ENCODE measurements at regions not wholly inside any gene's neighbourhood (a gene's known extent, or its start where the extent isn't known, plus 50 kb on each side); places are given as distances from the start of the nearest gene placed in this dataset.

- DNase-seq (ENCODE audit: low read depth in 1 of 2, low spot score in 2 of 2) (no peak), FAIRE-seq (no peak)
- ChIA-PET POLR2A (ENCODE audit: partially characterized antibody) (interaction anchor here (0.6 kb wide), 1 partner anchor 322 kb away, joined by 3 read pairs; no protein-coding TSS in a partner anchor), CTCF (ENCODE audit: partially characterized antibody) (interaction anchor here (0.7 to 1.1 kb wide), 3 partner anchors 112 to 390 kb away, joined by 3 read pairs; no protein-coding TSS in a partner anchor)
- no peak overlapping the region for H2BK120ac ChIP-seq (replicated peaks; ENCODE audit: low read depth, low read length)
- H3K4me1 ChIP-seq (replicated peaks in 1 of 4; ENCODE audit: control insufficient read depth in 3 of 4, insufficient read depth in 4 of 4, low read length in 3 of 4), result peaks cover 7 to 13% (median 8%) of the 10 kb centered on the region in 4 experiments; a peak in 5 of 7 replicates
- no peaks in the 10 kb centered on the region for H4K20me1 ChIP-seq (replicated peaks in 1 of 2; ENCODE audit: control insufficient read depth in 1 of 2, insufficient read depth in 2 of 2, low read length in 2 of 2)
- no peak overlapping the region for H2BK20ac ChIP-seq (ENCODE audit: low read length)
- H2BK5ac ChIP-seq (ENCODE audit: low read depth, low read length), result no peak overlapping the region
- H2AK5ac ChIP-seq (ENCODE audit: low read depth, low read length), result no peak overlapping the region
- no peak overlapping the region for H4K8ac ChIP-seq (ENCODE audit: extremely low read depth, insufficient read depth, low read length)
- no peak overlapping the region for H3K4me3 ChIP-seq (ENCODE audit: extremely low read depth in 1 of 4, insufficient read depth in 2 of 4, low read depth in 3 of 4, low read length in 4 of 4)
- H3K79me2 ChIP-seq (ENCODE audit: control insufficient read depth in 1 of 2, insufficient read depth in 2 of 2, low read length in 2 of 2), result no peaks in the 10 kb centered on the region
- no peak overlapping the region for H2AFZ ChIP-seq (ENCODE audit: low read length)
- no peak overlapping the region for H3K18ac ChIP-seq (ENCODE audit: extremely low read depth, low read length)
- no peaks in the 10 kb centered on the region for H3K36me3 ChIP-seq (ENCODE audit: control insufficient read depth in 2 of 4, insufficient read depth in 4 of 4, low read length in 3 of 4)
- no peak overlapping the region for H3K56ac ChIP-seq (replicated peaks; ENCODE audit: insufficient read length, low read depth, low read length)
- no peaks in the 10 kb centered on the region for H3K9me3 ChIP-seq (ENCODE audit: insufficient read depth in 2 of 2, low read depth in 1 of 2, low read length in 1 of 2)
- H3K79me1 ChIP-seq (ENCODE audit: low read depth, low read length), result no peaks in the 10 kb centered on the region
- H2BK15ac ChIP-seq (ENCODE audit: low read length), result no peak overlapping the region
- peaks cover 1 to 23% (median 14%) of the 10 kb centered on the region in 4 experiments; a peak in 6 of 7 replicates for H3K27me3 ChIP-seq (replicated peaks in 1 of 4; ENCODE audit: control insufficient read depth in 3 of 4, extremely low read depth in 1 of 4, insufficient read depth in 3 of 4, low read length in 3 of 4)
- no peak overlapping the region for H3K4ac ChIP-seq (replicated peaks; ENCODE audit: insufficient read length, low read depth, low read length)
- H3K4me2 ChIP-seq (ENCODE audit: insufficient read depth in 1 of 2, low read depth in 2 of 2, low read length in 2 of 2), result no peak overlapping the region
- no peaks in the 10 kb centered on the region for H3K23me2 ChIP-seq (ENCODE audit: low read depth, low read length)
- H4K91ac ChIP-seq (replicated peaks; ENCODE audit: insufficient read length, low read length), result no peak overlapping the region
- no peak overlapping the region for H3K9ac ChIP-seq (replicated peaks in 1 of 4; ENCODE audit: extremely low read depth in 1 of 4, low read depth in 3 of 4, low read length in 3 of 4)
- H3K23ac ChIP-seq (ENCODE audit: insufficient read length), result no peak overlapping the region
- H4K5ac ChIP-seq (ENCODE audit: insufficient read length, low read depth, low read length), result no peak overlapping the region
- H3K14ac ChIP-seq (ENCODE audit: insufficient read length), result no peak overlapping the region
- H3K27ac ChIP-seq (ENCODE audit: low read depth, low read length), result no peak overlapping the region
- WGBS, 2 experiments (ENCODE audit: extremely low coverage in 1 of 2, insufficient coverage in 1 of 2, insufficient read length in 1 of 2, insufficient replicate concordance in 2 of 2, low coverage in 1 of 2, low lambda C conversion rate in 2 of 2, missing lambda C conversion rate in 1 of 2), result 95% methylated on average over 8 of the region's 8 CpGs; no CpG with 5 or more reads in 1 of the 2 experiments
- H2BK12ac ChIP-seq (ENCODE audit: low read depth, low read length), result no peak overlapping the region
- TF ChIP-seq RNF2 (IDR thresholded peaks at IDR 0.05; ENCODE audit: borderline replicate concordance, low read depth, low read length, missing control alignments, poor library complexity, severe bottlenecking) (no peak), TAF1 (IDR thresholded peaks at IDR 0.05; ENCODE audit: low read depth, low read length) (no peak), KDM5A (IDR thresholded peaks at IDR 0.05; ENCODE audit: low read length) (no peak), BCL11A (IDR thresholded peaks at IDR 0.05; ENCODE audit: low read depth in 2 of 2, low read length in 2 of 2) (no peak), HDAC2 (IDR thresholded peaks at IDR 0.05; ENCODE audit: borderline replicate concordance in 1 of 2, low read depth in 2 of 2, low read length in 2 of 2) (no peak), JUN (IDR thresholded peaks at IDR 0.05; ENCODE audit: low read depth, low read length) (no peak), RXRA (IDR thresholded peaks at IDR 0.05; ENCODE audit: insufficient read depth, low read depth, low read length) (no peak), ASH2L (IDR thresholded peaks at IDR 0.05; ENCODE audit: low read length) (no peak), TCF12 (IDR thresholded peaks at IDR 0.05; ENCODE audit: low read depth, low read length) (no peak), SUZ12 (IDR thresholded peaks at IDR 0.05; ENCODE audit: low read length) (no peak), SRF (IDR thresholded peaks at IDR 0.05; ENCODE audit: low read depth, low read length) (no peak), CBX5 (IDR thresholded peaks at IDR 0.05; ENCODE audit: low read depth, low read length) (no peak), GTF2F1 (IDR thresholded peaks at IDR 0.05; ENCODE audit: borderline replicate concordance, low read depth, low read length) (no peak), EGR1 (IDR thresholded peaks at IDR 0.05; ENCODE audit: borderline replicate concordance, low read depth, low read length) (no peak), NANOG (IDR thresholded peaks at IDR 0.05; ENCODE audit: insufficient read depth, low read depth, low read length, poor library complexity, severe bottlenecking) (no peak)
Measured at GRCh38 chr15:93139436-93139835, 50.4 kb upstream of the RGMA start.

Data from H1 (cell line).